Femur (tissue), 1 donor: ENCODE measurements at regions not wholly inside any gene's neighbourhood (a gene's known extent, or its start where the extent isn't known, plus 50 kb on each side); places are given as distances from the start of the nearest gene placed in this dataset.
"Not testable (repeated sequence)": the region's sequence is repeated elsewhere in the genome, so short reads cannot be mapped to it uniquely, and the experiment has no call there.

Experiments
- DNase-seq: peaks from one replicate; pipeline ENCODE4 v3.0.0-alpha.2; 2017

DNA sequence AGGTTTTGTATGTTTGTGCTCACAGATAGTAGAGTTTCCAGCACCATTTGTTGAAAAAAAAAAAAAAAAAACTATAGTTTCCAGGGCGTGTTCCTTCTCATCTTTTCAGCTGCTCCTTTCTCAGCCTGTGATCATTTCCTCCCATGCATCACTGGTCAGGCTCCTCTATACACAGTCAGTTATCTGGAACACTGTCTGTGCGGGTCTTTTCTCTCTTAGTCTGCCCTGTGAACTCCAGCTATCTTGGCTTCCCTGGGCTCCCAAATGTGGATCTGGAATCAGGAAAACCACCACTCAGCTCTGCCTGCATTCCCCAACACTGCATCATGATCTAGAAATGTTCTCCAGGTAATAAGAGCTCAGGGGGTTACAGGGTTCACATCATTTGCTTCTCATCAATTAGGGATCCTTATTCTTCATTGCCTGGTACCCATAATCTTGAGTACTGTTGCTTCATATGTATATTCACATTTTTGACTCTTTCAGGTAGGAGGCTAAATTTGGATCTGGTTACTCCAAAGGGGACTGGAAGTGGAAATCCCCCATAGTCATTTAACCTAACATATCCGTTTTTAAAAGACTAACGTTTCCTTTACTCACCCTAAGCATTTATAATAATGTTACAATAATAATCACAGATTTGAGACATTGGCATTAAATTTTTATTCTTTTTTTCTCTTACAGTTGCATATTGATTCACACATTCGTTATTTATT lies 221.8 kb upstream of the KLF3 start:
- no peak for DNase-seq

GRCh38 chr4:38449506-38450174 lies 214.4 kb upstream of the KLF3 start:
- DNase-seq, result no peak

GRCh38 chr4:38452009-38452408 lies 212.0 kb upstream of the KLF3 start:
- no peak for DNase-seq

DNA sequence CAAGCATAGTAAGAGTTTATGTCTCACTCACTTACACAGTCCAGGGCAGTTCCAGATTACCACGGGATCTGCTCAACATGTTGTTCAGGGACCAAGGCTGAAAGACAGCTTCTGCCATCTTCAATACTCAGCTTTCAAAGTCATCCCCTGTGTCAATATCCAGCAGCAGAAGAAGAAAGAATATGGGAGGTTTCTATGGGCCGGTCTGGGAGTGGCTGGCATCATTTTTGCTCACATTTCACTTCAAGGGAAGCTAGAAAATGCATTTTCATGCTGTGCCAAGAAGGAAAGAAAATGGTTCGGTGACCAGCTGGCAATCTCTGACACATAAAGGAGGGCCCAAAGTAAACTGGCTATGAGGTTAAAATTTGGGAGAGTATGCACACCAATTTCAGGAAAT lies 211.5 kb upstream of the KLF3 start:
- DNase-seq, result no peak

DNA sequence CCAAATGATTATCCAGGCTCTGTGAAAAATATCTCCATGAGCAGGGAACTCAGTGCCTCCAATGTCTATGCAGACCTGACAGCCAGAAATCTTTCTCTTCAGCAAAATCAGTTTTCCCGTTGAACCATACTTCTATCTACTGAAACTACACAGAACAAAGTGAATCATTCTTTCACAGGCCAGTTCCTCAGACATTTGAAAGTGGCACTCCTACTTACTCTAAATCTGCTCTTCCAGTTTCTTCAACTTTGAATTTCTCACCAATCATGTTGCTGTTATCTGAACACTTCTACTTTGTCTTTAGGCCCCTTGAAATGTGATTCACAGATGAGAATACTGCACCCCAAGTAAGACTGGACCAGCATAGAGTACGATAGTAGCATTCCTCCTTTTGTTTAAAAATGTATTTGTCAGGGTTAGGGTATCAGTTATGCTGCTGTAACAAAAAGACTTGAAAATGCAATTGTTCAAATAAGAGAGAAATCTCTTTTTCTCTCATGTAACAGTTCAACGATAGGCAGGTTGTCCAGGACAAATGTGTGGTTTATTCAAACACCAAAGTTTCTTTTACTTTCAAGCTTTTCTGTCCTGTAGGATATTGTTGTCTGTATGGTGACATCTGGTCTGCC lies 210.6 kb upstream of the KLF3 start:
- DNase-seq, result no peak

DNA sequence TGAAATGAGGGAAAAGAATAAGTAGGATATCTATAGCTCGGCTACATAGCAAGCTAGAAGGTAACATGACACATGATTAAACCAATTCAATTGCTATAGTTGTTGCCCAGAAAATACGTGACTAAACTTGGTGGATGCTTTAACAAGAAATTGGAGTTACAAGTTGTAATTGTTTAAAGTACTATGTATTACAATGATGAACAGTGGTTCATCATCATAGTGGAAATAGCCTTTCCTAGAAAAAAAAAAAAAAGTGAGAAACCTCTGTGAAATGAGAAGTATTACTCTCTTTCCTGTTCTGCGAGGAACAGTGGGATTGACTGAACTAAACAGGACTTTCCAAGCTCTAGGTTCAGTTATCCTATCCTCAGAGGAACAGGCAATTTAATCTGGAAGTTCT lies 209.7 kb upstream of the KLF3 start:
- DNase-seq, result no peak

DNA sequence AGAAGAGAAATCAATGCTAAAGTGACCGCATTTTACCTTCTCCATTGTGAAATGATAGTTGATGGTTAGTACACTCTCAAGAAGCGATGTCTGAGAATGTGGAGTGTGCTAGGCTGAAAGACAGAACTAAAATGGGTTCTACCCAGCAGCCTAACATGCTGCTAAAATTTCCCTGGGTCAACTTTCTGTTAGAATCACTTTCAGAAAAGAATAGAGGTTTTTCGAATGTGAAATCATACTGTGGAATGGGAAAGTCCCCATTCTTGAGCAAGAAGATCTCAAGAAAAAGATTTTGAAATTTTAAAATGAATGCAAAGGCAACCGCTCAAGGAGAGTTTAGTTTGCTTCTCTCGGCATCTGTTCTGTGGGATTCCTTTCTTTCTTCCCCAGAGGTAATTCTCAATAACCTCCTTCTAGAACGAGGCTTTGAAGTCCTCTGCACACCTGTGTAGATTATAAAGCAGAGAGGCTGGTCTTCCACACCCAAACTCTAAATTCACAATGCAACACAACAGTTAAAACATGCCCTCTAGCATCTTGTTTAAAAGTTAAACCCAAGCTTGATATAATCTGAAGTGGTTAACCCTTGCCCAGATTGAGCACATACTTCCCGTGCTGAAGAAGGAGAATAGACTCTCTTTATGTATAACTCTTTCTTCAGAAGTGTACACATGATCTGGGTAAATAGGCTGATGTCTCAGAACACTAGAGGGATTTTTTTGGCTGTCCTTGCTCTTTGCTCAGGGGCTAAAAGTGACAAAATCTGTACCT lies 208.7 kb upstream of the KLF3 start:
- no peak for DNase-seq

DNA sequence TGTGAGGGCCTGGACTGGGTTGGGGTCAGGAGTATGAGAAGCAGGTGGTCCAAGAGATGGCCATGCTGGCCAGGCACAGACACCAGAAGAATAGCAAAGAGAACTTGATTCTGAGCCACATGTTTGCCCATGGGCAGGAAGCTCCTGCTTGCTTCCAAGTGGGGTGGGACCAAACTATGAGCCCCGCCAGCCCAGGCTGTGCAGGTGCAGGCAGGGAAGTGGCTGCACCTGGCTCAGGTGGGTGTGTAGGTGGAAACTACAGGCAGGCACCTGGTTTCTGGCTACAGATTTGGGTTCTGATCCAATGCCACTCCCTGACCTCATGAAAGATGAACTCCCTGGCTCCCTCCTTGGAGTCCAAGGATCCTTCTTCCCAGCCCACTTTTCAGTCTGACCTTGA lies 207.9 kb upstream of the KLF3 start:
- DNase-seq, result no peak

DNA sequence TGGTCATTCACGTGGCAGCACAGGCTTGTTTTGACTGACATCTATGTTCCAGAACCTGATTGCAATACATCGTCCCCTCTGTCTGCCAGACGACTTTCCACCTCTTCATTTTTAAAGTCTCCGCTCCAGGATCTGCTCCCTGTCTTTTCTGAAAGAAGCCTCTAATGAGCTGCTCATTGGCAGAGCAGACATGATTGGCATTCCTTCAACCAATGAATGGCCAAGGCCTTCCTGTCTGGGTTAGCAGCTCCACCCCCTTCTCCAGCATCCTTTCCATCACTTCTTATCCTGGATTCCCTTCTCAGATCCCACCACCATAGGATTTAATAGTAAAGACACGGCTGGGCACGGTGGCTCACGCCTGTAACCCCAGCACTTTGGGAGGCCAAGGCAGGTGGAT lies 202.7 kb upstream of the KLF3 start:
- DNase-seq, result no peak

DNA sequence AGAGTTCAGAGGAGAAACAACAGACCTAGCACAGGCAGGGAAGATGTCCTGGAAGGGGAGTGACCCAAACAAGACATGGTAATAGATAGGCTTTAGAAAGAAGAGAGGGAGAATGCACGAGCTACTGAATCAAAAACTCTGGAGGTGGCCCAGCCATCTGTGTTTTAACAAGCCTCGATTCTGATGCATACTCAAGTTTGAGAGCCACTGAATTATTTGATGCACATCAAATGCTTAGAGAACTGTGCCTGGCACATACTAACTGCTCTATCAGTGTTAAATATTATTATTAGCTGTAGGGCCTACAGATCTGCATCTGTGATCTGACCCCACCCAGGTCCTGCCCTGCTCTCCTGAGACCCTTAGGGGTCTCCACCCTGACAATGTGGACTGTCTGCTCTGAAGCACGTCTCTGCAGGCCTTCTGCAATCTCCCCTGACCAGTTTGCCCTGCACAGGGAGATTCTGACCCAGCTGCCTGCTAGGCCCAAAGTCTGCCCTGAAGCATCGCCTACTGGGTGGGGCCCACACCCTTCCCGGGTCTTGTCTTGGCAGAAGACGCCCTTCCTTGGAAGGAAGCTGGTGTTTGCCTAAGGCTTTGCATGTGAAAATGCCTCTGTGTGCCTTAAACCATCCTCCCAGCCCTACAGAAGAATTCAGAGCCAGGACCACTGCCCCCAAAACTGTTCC lies 201.5 kb upstream of the KLF3 start:
- DNase-seq, result no peak

GRCh38 chr4:38463268-38463958 lies 200.6 kb upstream of the KLF3 start:
- no peak for DNase-seq

DNA sequence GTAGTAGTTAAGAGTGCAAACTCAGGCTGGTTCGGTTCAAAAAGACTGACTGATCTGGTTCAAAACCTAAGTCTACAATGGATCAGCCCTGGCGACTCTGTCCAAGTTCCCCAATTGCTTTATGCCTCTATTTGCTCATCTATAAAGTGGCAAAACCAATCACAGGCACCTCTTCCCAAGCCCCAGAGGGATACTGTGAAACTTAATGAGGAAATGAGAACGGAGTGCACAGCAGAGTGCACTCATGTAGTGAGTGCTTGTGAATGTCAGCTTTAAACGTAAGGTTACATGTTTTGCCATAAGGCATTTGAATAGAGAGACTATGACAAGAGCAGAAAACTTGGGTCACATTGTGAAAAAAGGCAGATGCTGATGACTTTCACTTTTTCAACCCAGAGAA lies 199.7 kb upstream of the KLF3 start:
- no peak for DNase-seq

GRCh38 chr4:38466401-38466800 lies 197.6 kb upstream of the KLF3 start:
- DNase-seq, result no peak

GRCh38 chr4:38467296-38467695 lies 196.7 kb upstream of the KLF3 start:
- no peak for DNase-seq

DNA sequence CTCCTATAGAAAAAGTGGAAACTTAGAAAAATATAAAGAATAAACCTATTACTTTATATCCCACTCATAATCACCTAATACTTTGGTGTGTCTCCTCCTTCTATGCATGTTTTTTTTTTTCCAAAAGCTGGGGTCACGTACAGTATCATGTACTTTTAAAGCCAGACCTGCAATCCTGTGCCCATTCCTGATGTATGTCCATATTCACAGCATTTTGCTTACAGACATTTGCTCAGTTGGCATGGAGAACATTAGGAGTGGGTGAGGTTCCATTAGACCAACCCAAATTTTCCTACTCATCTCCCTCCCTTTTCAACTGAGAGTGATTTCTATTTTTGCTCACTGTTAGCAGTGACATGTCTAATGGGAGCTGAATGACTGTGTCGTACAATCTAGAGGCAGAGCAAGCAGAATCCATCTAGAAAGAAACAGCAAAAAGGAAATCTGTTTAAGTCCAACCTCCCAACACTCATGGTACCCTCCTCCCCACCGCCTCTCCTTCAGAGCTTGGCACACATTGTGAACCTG lies 195.6 kb upstream of the KLF3 start:
- no peak for DNase-seq

- DNase-seq, result no peak
These were observed 194.6 kb upstream of the KLF3 start for GRCh38 chr4:38469410-38469809.

- DNase-seq, result no peak
These were observed 193.2 kb upstream of the KLF3 start for GRCh38 chr4:38470735-38471262.

- no peak for DNase-seq
These were observed 181.3 kb upstream of the KLF3 start for GRCh38 chr4:38482696-38483095.

- not testable (repeated sequence) for DNase-seq
These were observed 180.4 kb upstream of the KLF3 start for GRCh38 chr4:38483628-38484027.

DNA sequence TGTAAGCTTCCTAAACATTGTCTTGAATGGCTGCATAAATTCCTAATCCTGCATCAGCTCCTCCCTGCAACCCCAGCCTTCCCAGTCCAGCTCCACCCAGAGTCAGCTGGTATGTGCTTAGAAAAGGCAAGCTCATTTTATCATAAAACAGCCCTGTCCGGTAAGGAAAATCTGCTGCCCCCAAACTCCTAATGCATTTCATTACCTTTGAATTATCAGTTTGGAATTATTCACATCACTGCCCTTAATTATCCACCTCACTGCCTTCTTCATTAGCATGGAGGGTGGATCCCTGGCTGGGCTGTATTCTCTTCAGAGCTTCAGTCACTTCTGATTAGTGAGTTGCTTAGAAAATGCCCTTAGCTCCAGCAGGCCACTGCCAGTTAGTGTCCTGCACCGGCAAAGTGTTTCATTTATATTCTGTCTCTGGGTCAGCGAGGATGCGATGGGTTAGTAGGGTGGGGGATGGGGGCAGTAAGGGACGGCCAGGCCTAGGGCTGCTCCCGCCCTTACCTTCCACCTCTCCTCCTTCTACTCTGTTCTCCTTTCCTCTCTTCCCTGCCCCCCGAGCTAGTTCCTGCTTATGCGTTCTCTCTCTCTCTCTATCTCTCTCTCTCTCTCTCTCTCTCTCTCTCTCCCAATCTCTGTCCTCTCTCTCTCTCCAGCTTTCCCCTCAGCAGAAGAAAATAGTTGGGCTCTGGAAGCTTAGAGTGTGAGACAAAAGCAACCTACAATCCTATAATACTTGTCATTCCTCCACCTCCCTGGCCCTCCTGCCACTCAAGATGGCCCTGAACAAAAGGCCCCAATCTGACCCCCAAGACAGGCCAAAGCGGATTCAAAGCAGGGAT lies 174.8 kb upstream of the KLF3 start:
- DNase-seq, result peak; percentile 52
